Thyroid gland (tissue), 4 donors: ENCODE measurements at regions not wholly inside any gene's neighbourhood (a gene's known extent, or its start where the extent isn't known, plus 50 kb on each side); places are given as distances from the start of the nearest gene placed in this dataset.

Source experiments
- DNase-seq, 2 donors: peaks; one replicate each; pipeline ENCODE4 v3.0.0-alpha.2; 2019
- H3K27ac ChIP-seq, 3 donors: fragments of 200-600 bp; sonication (generic); 1 replicate in 2 of 3; 2 replicates in 1 of 3; pipeline ENCODE4 v1.5.1; 2016 to 2019; ENCODE audit warnings: mild to moderate bottlenecking in 1 of 3, moderate library complexity in 1 of 3
- H3K27me3 ChIP-seq: fragments of 200-600 bp; sonication (generic); one replicate; pipeline ENCODE4 v1.5.1; 2019
- H3K36me3 ChIP-seq, 2 donors: fragments of 200-600 bp; sonication (generic); one replicate each; pipeline ENCODE4 v1.5.1; 2016 to 2019
- H3K4me1 ChIP-seq, 2 donors: fragments of 200-600 bp; sonication (generic); one replicate each; pipeline ENCODE4 v1.5.1; 2017 to 2019
- H3K4me3 ChIP-seq, 3 donors: fragments of 200-600 bp; sonication (generic); replicated peaks in 1 of 3; 1 replicate in 2 of 3; 2 replicates in 1 of 3; pipeline ENCODE4 v1.5.1; 2016; ENCODE audit warnings: mild to moderate bottlenecking in 1 of 3
- H3K9me3 ChIP-seq: fragments of 200-600 bp; sonication (generic); one replicate; pipeline ENCODE4 v1.5.1; 2017
- POLR2A ChIP-seq, 2 donors: fragments of 450-650 bp; IDR thresholded peaks; one replicate each; pipeline ENCODE4 v1.6.1; 2017; ENCODE audit warnings: antibody characterized with exemption in 2 of 2, mild to moderate bottlenecking in 2 of 2, moderate library complexity in 1 of 2
- WGBS, 2 donors: methylation state at CpG; one replicate each; pipeline ENCODE4 v1.1.5; 2017; 5-methylcytosine and 5-hydroxymethylcytosine counted together
- intact Hi-C: fragments of 100-400 bp; cut with DNase I; formaldehyde crosslinking; loops from one replicate; pipeline ENCODE4 v1.15.1; 2023
- TF ChIP-seq, protein P1 (sequence below), 6 experiments: fragments of 200-600 bp in 3 of 6; fragments of 450-650 bp in 3 of 6; sonication (generic) in 3 of 6; IDR thresholded peaks; one replicate each; pipeline ENCODE4 v1.5.1; 2016 to 2019; ENCODE audit warnings: antibody characterized with exemption in 6 of 6, mild to moderate bottlenecking in 2 of 6, inconsistent platforms in 1 of 6, moderate library complexity in 1 of 6

DNA sequence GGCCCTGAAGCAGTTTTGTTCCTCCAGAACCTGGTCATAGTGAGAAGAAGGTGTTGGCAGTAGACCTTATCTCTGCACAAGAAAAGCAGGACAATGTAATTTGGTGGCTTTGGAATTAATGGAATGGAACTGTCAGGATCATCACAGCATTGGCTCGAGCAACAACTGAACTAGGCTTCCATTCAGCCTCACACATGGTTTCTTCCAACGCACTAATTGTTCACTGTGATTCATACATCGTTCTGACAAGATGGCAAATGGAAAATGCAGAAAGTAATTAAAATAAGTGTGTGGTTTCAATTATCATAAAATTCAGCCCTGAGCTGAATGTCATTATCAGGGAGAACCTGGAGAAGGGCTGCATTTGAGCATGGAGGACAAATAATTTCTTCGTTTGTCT lies 80.6 kb downstream of the MFSD1 start:
- no peak for DNase-seq
- TF ChIP-seq, protein P1, sequence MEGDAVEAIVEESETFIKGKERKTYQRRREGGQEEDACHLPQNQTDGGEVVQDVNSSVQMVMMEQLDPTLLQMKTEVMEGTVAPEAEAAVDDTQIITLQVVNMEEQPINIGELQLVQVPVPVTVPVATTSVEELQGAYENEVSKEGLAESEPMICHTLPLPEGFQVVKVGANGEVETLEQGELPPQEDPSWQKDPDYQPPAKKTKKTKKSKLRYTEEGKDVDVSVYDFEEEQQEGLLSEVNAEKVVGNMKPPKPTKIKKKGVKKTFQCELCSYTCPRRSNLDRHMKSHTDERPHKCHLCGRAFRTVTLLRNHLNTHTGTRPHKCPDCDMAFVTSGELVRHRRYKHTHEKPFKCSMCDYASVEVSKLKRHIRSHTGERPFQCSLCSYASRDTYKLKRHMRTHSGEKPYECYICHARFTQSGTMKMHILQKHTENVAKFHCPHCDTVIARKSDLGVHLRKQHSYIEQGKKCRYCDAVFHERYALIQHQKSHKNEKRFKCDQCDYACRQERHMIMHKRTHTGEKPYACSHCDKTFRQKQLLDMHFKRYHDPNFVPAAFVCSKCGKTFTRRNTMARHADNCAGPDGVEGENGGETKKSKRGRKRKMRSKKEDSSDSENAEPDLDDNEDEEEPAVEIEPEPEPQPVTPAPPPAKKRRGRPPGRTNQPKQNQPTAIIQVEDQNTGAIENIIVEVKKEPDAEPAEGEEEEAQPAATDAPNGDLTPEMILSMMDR (IDR thresholded peaks at IDR 0.05): no peak
- no peak for TF ChIP-seq POLR2A (IDR thresholded peaks at IDR 0.05)
- Histone ChIP-seq H3K27me3 (no peaks in the 10 kb centered on the region), H3K9me3 (no peaks in the 10 kb centered on the region), H3K4me3 (no peak overlapping the region), H3K36me3 (no peaks in the 10 kb centered on the region), H3K4me1 (no peaks in the 10 kb centered on the region), H3K27ac (no peak overlapping the region)
- 82 to 88% methylated on average over 4 of the region's 4 CpGs for WGBS, 2 donors
- intact Hi-C loops: no loop called here

DNA sequence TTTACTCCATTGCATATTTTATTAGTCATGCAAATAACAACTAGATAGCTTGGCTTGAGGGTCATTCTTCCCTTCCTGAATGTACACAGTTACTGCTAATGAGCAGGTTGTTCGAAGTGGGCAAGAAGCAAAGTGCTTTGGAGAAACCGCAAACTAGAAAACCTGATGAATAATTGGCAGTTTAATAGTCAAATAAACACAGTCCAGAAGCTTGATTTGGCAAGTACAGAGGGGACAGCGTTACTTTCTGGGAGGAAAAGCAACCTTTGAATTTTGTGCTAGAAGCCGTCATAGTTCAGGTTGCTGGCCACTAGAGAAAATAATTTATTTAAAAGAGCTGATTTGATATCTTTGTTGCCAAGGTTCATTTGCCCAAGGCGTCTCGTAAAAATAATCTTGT lies 94.9 kb downstream of the MFSD1 start:
- intact Hi-C loops: no loop called here
- H3K4me3 ChIP-seq: no peak overlapping the region
- H3K4me1 ChIP-seq: no peaks in the 10 kb centered on the region
- 75 to 85% methylated on average over 6 of the region's 6 CpGs for WGBS, 2 donors
- no peak for DNase-seq
- no peak for TF ChIP-seq POLR2A (IDR thresholded peaks at IDR 0.05)
- TF ChIP-seq, protein P1 (IDR thresholded peaks at IDR 0.05): no peak
- H3K36me3 ChIP-seq: no peaks in the 10 kb centered on the region
- H3K27me3 ChIP-seq: no peaks in the 10 kb centered on the region
- no peak overlapping the region for H3K27ac ChIP-seq
- no peaks in the 10 kb centered on the region for H3K9me3 ChIP-seq

DNA sequence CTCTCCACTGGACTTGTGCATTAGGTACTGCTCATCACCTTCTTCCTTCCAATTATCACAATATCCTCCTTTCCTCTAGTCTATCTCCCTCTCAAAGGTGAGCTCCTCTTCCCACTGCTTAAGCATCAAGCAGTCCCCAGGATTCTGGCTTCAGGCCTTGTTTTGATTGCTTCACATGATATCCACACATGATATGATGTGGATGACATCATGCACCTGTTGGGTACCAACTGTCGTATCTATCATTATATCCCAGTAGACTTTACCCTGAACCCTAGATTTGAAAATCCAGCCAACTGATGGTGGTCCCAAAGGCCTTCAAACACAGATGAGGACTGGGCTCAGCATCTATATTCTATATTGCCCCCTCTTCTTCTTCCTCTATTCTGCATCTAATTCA lies 104.9 kb downstream of the MFSD1 start:
- H3K4me3 ChIP-seq: no peak overlapping the region
- no peak overlapping the region for H3K27ac ChIP-seq
- no peaks in the 10 kb centered on the region for H3K9me3 ChIP-seq
- no peaks in the 10 kb centered on the region for H3K4me1 ChIP-seq
- H3K36me3 ChIP-seq: no peaks in the 10 kb centered on the region
- intact Hi-C loops: no loop called here
- no peaks in the 10 kb centered on the region for H3K27me3 ChIP-seq
- WGBS, 2 donors: 96 to 97% methylated on average over 1 of the region's 1 CpG
- DNase-seq: no peak
- TF ChIP-seq, protein P1 (IDR thresholded peaks at IDR 0.05): no peak
- TF ChIP-seq POLR2A (IDR thresholded peaks at IDR 0.05): no peak

DNA sequence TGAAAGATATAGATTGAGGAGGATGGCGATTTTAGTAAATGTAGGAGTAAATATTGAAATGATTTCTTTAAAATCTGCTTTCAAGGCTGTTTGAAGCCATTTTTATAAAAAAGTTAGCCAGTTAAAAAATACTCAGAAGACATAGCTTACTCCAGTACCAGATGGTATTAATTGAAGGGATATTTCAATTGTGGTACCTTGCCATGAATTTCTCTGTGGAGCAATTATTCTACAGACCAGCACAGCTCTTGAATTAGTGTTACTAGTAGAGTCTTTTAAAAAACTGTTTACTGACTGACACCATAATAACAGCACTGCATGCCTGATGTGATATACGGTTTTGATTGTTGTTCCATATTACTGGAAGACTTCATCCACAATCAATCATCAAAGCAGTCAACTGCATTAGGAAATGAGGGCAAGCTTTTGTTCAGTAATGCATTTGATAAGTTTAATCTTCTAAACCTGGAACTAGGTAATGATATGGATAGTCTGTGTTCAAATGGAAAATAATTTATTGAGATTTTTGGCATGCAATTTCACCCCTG lies 106.4 kb downstream of the MFSD1 start:
- TF ChIP-seq, protein P1 (IDR thresholded peaks at IDR 0.05): no peak
- no peak for TF ChIP-seq POLR2A (IDR thresholded peaks at IDR 0.05)
- no peak overlapping the region for H3K27ac ChIP-seq
- no peaks in the 10 kb centered on the region for H3K27me3 ChIP-seq
- H3K4me3 ChIP-seq: no peak overlapping the region
- H3K36me3 ChIP-seq: no peaks in the 10 kb centered on the region
- no peaks in the 10 kb centered on the region for H3K4me1 ChIP-seq
- DNase-seq: no peak
- intact Hi-C loops: no loop called here
- 70 to 80% methylated on average over 2 of the region's 2 CpGs for WGBS, 2 donors
- no peaks in the 10 kb centered on the region for H3K9me3 ChIP-seq

DNA sequence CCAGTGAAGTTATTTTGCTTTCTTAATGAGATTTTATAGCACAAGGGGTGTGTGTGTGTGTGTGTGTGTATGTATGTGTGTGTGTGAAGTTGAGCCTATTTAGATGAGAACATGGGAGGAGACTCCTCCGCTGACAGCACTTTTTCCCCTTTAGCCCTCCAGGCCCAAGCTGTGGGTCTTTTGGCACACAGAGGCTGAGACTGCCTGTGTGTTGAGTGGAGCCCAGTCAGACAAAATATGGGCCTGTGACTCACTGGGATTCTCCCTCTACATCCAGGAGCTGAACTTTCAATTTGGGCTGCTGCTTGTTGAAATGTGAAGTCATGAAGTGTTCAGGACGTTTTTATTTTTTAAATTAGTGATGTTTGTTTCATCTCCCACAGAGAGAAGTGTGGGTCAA lies 108.0 kb downstream of the MFSD1 start:
- H3K27me3 ChIP-seq: no peaks in the 10 kb centered on the region
- H3K4me1 ChIP-seq: no peaks in the 10 kb centered on the region
- no peak for DNase-seq
- WGBS, 2 donors: 12 to 52% methylated on average over 2 of the region's 2 CpGs
- intact Hi-C loops: no loop called here
- no peaks in the 10 kb centered on the region for H3K9me3 ChIP-seq
- H3K36me3 ChIP-seq: no peaks in the 10 kb centered on the region
- H3K4me3 ChIP-seq: no peak overlapping the region
- no peak overlapping the region for H3K27ac ChIP-seq
- TF ChIP-seq, protein P1 (IDR thresholded peaks at IDR 0.05): no peak
- TF ChIP-seq POLR2A (IDR thresholded peaks at IDR 0.05): no peak
